ENCODE measurements at regions not wholly inside any gene's neighbourhood (a gene's known extent, or its start where the extent isn't known, plus 50 kb on each side); places are given as distances from the start of the nearest gene placed in this dataset.

GRCh38 chr5:118578093-118578492 lies 410.3 kb downstream of the DTWD2 start:
- intact Hi-C loops (cut with micrococcal nuclease; ENCODE audit: unreplicated experiment) (no loop called here), in situ Hi-C loops (cut with MboI) (no loop called here)
- ATAC-seq (no peak), FAIRE-seq (no peak), DNase-seq (ENCODE audit: low read depth, low spot score) (no peak)
- no peak overlapping the region for H2AFZ ChIP-seq (ENCODE audit: control insufficient read depth, low read depth, low read length)
- H3K36me3 ChIP-seq (ENCODE audit: control insufficient read depth in 2 of 2, insufficient read depth in 2 of 2, low read length in 1 of 2): no peaks in the 10 kb centered on the region
- no peak overlapping the region for H3K9ac ChIP-seq (ENCODE audit: control insufficient read depth, insufficient read depth, low read length)
- BruUV-seq (replicated peaks): no TSS peak
- no peaks in the 10 kb centered on the region for H4K20me1 ChIP-seq (ENCODE audit: control insufficient read depth, insufficient read depth)
- CTCF ChIA-PET: interaction anchor here (0.7 kb wide), 1 partner anchor 11 kb away, joined by 3 read pairs; no protein-coding TSS in a partner anchor
- 40% methylated on average over 3 of the region's 3 CpGs for WGBS (ENCODE audit: insufficient coverage, insufficient replicate concordance, low lambda C conversion rate, missing lambda C conversion rate)
- no peak overlapping the region for H3K4me2 ChIP-seq (ENCODE audit: control insufficient read depth, insufficient read depth)
- no peaks in the 10 kb centered on the region for H3K27me3 ChIP-seq (replicated peaks in 1 of 2; ENCODE audit: control insufficient read depth in 2 of 2, insufficient read depth in 2 of 2, low read length in 1 of 2)
- POLR2A ChIA-PET: interaction anchor here (0.6 kb wide), 1 partner anchor 51 kb away, joined by 4 read pairs; no protein-coding TSS in a partner anchor
- SMC1A ChIA-PET (ENCODE audit: uncharacterized antibody, unreplicated experiment): no interaction called here
- H3K4me3 ChIP-seq: no peak overlapping the region
- H3K79me2 ChIP-seq (ENCODE audit: control insufficient read depth, insufficient read depth, low read length): no peaks in the 10 kb centered on the region
- no peak overlapping the region for H3K27ac ChIP-seq (ENCODE audit: control insufficient read depth, insufficient read depth)
- no peaks in the 10 kb centered on the region for H3K4me1 ChIP-seq (ENCODE audit: control insufficient read depth, insufficient read depth, low read length)
- no peaks in the 10 kb centered on the region for H3K9me3 ChIP-seq (replicated peaks; ENCODE audit: control insufficient read depth, insufficient read depth, low read length)
- RAD21 ChIA-PET (ENCODE audit: unreplicated experiment): no interaction called here
- TF ChIP-seq MTA3 (IDR thresholded peaks at IDR 0.05; ENCODE audit: borderline replicate concordance, low read length) (no peak), SRF (IDR thresholded peaks at IDR 0.05; ENCODE audit: low read depth in 2 of 2, low read length in 2 of 2) (no peak), MYC (IDR thresholded peaks at IDR 0.05; ENCODE audit: insufficient read depth, insufficient read length, insufficient replicate concordance, low read length, severe bottlenecking) (no peak), GABPA (IDR thresholded peaks at IDR 0.05; ENCODE audit: low read depth) (no peak), ETV6 (conservative IDR thresholded peaks at IDR 0.05 in 1 of 2, IDR thresholded peaks at IDR 0.05 in 1 of 2; ENCODE audit: borderline replicate concordance in 1 of 2, low read depth in 1 of 2) (no peak), CREB1 (IDR thresholded peaks at IDR 0.05; ENCODE audit: low read depth) (no peak), NFIC (IDR thresholded peaks at IDR 0.05; ENCODE audit: low read depth, low read length) (no peak), ZNF217 (IDR thresholded peaks at IDR 0.05) (no peak), HCFC1 (IDR thresholded peaks at IDR 0.05; ENCODE audit: low read length) (no peak), RAD51 (IDR thresholded peaks at IDR 0.05) (no peak), TCF7 (IDR thresholded peaks at IDR 0.05; ENCODE audit: borderline replicate concordance) (no peak), DPF2 (IDR thresholded peaks at IDR 0.05) (no peak), NR2C2 (IDR thresholded peaks at IDR 0.05; ENCODE audit: borderline replicate concordance, control insufficient read depth, insufficient read length, low read depth) (no peak), SUZ12 (IDR thresholded peaks at IDR 0.05; ENCODE audit: unreplicated experiment) (no peak)
- TF ChIP-seq, protein P1, sequence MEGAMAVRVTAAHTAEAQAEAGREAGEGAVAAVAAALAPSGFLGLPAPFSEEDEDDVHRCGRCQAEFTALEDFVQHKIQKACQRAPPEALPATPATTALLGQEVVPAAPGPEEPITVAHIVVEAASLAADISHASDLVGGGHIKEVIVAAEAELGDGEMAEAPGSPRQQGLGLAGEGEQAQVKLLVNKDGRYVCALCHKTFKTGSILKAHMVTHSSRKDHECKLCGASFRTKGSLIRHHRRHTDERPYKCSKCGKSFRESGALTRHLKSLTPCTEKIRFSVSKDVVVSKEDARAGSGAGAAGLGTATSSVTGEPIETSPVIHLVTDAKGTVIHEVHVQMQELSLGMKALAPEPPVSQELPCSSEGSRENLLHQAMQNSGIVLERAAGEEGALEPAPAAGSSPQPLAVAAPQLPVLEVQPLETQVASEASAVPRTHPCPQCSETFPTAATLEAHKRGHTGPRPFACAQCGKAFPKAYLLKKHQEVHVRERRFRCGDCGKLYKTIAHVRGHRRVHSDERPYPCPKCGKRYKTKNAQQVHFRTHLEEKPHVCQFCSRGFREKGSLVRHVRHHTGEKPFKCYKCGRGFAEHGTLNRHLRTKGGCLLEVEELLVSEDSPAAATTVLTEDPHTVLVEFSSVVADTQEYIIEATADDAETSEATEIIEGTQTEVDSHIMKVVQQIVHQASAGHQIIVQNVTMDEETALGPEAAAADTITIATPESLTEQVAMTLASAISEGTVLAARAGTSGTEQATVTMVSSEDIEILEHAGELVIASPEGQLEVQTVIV (IDR thresholded peaks at IDR 0.05; ENCODE audit: borderline replicate concordance, partially characterized antibody): no peak

All from GM12878 (cell line).